Peyer's patch (tissue), 4 donors: ENCODE measurements at regions not wholly inside any gene's neighbourhood (a gene's known extent, or its start where the extent isn't known, plus 50 kb on each side); places are given as distances from the start of the nearest gene placed in this dataset.

ENCODE experiments used
- CTCF ChIP-seq, 6 experiments: fragments of 450-650 bp in 4 of 6; fragments of 200-600 bp in 2 of 6; sonication (generic) in 1 of 6; IDR thresholded peaks; one replicate each; pipeline ENCODE4 v1.5.1; 2017 to 2019; ENCODE audit warnings: antibody characterized with exemption in 6 of 6, mild to moderate bottlenecking in 3 of 6, moderate library complexity in 1 of 6
- POLR2A ChIP-seq, 2 donors: fragments of 450-650 bp; IDR thresholded peaks; one replicate each; pipeline ENCODE4 v1.5.1; 2017; ENCODE audit warnings: antibody characterized with exemption in 2 of 2, mild to moderate bottlenecking in 2 of 2, moderate library complexity in 2 of 2

GRCh38 chr19:30708416-30709178 is 336.4 kb downstream of the ZNF536 start:
- TF ChIP-seq CTCF (IDR thresholded peaks at IDR 0.05) (no peak), POLR2A (IDR thresholded peaks at IDR 0.05) (no peak)
